ENCODE measurements at regions not wholly inside any gene's neighbourhood (a gene's known extent, or its start where the extent isn't known, plus 50 kb on each side); places are given as distances from the start of the nearest gene placed in this dataset.

GRCh38 chr5:114062932-114063867 is 298.7 kb upstream of the KCNN2 start:
- TF ChIP-seq POLR2A (IDR thresholded peaks at IDR 0.05), result no peak
- TF ChIP-seq CTCF (IDR thresholded peaks at IDR 0.05 in 4 of 5, conservative IDR thresholded peaks at IDR 0.05 in 1 of 5), result no peak
